HL-60 (cell line): ENCODE measurements at regions not wholly inside any gene's neighbourhood (a gene's known extent, or its start where the extent isn't known, plus 50 kb on each side); places are given as distances from the start of the nearest gene placed in this dataset.

Experiments used
- CTCF ChIP-seq: IDR thresholded peaks from one replicate; pipeline ENCODE4 v1.5.1; 2011; ENCODE audit warnings: low read length, control low read depth, inconsistent platforms; ENCODE audit not compliant: insufficient read depth
- POLR2AphosphoS5 ChIP-seq: IDR thresholded peaks from 2 replicates; pipeline ENCODE4 v1.6.1; 2012; ENCODE audit warnings: low read depth

GRCh38 chr17:53934931-53935330 lies 112.2 kb downstream of the KIF2B start:
- TF ChIP-seq CTCF, result no peak
- TF ChIP-seq POLR2AphosphoS5, result no peak
